Vagina (tissue), 2 donors: ENCODE measurements at regions not wholly inside any gene's neighbourhood (a gene's known extent, or its start where the extent isn't known, plus 50 kb on each side); places are given as distances from the start of the nearest gene placed in this dataset.

ENCODE experiments used
- DNase-seq, 2 donors: peaks; one replicate each; pipeline ENCODE4 v3.0.0-alpha.2; 2017; ENCODE audit errors: extremely low spot score in 2 of 2
- H3K27ac ChIP-seq: fragments of 200-600 bp; sonication (generic); one replicate; pipeline ENCODE4 v1.5.1; 2019
- H3K27me3 ChIP-seq: fragments of 200-600 bp; sonication (generic); one replicate; pipeline ENCODE4 v1.5.1; 2019
- H3K36me3 ChIP-seq, 2 donors: fragments of 200-600 bp; sonication (generic); one replicate each; pipeline ENCODE4 v1.5.1; 2017 to 2019
- H3K4me1 ChIP-seq: fragments of 200-600 bp; sonication (generic); one replicate; pipeline ENCODE4 v1.5.1; 2019
- H3K4me3 ChIP-seq, 2 donors: fragments of 200-600 bp; sonication (generic); 1 replicate in 1 of 2; 2 replicates in 1 of 2; pipeline ENCODE4 v1.5.1; 2016 to 2019
- H3K9me3 ChIP-seq: fragments of 200-600 bp; sonication (generic); one replicate; pipeline ENCODE4 v1.5.1; 2019
- POLR2A ChIP-seq, 2 donors: fragments of 450-650 bp; IDR thresholded peaks; one replicate each; pipeline ENCODE4 v1.6.1; 2017; ENCODE audit warnings: antibody characterized with exemption in 2 of 2, mild to moderate bottlenecking in 2 of 2, moderate library complexity in 2 of 2
- POLR2AphosphoS5 ChIP-seq, 2 donors: sonication (generic); formaldehyde crosslinking; IDR thresholded peaks; one replicate each; pipeline ENCODE4 v1.9.0; 2017; ENCODE audit warnings: antibody characterized with exemption in 2 of 2, mild to moderate bottlenecking in 2 of 2, low read depth in 1 of 2; ENCODE audit not compliant: insufficient read depth in 1 of 2
- intact Hi-C: fragments of 100-400 bp; cut with DNase I; formaldehyde crosslinking; loops from one replicate; pipeline ENCODE4 v1.15.1; 2023
- TF ChIP-seq, protein P1 (sequence below), 3 experiments: fragments of 450-650 bp in 2 of 3; fragments of 200-600 bp in 1 of 3; sonication (generic) in 1 of 3; IDR thresholded peaks; one replicate each; pipeline ENCODE4 v1.5.1; 2017 to 2019; ENCODE audit warnings: antibody characterized with exemption in 3 of 3, mild to moderate bottlenecking in 2 of 3, moderate library complexity in 2 of 3

DNA sequence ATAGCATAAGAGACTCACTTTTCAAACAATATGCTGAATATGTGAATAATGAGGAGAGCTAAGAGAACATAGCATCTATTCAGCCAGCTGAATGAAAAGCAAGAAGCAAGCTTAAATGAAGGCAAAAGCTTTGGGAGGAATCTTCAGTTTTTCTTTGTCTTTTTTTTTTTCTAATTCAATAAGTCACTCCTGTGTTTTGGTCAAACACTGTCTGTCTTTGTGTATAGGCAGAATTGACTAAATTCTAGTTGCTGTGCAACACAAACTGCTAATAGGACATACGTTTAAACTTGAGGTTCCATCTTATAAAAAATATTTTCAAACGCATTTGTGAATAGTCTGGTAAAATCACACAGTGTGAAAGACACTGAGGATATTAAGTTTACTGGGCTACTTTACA lies 156.9 kb upstream of the KCNN2 start:
- H3K27me3 ChIP-seq: no peaks in the 10 kb centered on the region
- no peak for DNase-seq
- no peaks in the 10 kb centered on the region for H3K36me3 ChIP-seq
- TF ChIP-seq POLR2A (IDR thresholded peaks at IDR 0.05): no peak
- TF ChIP-seq, protein P1, sequence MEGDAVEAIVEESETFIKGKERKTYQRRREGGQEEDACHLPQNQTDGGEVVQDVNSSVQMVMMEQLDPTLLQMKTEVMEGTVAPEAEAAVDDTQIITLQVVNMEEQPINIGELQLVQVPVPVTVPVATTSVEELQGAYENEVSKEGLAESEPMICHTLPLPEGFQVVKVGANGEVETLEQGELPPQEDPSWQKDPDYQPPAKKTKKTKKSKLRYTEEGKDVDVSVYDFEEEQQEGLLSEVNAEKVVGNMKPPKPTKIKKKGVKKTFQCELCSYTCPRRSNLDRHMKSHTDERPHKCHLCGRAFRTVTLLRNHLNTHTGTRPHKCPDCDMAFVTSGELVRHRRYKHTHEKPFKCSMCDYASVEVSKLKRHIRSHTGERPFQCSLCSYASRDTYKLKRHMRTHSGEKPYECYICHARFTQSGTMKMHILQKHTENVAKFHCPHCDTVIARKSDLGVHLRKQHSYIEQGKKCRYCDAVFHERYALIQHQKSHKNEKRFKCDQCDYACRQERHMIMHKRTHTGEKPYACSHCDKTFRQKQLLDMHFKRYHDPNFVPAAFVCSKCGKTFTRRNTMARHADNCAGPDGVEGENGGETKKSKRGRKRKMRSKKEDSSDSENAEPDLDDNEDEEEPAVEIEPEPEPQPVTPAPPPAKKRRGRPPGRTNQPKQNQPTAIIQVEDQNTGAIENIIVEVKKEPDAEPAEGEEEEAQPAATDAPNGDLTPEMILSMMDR (IDR thresholded peaks at IDR 0.05): no peak
- no peak for TF ChIP-seq POLR2AphosphoS5 (IDR thresholded peaks at IDR 0.05; ENCODE audit: insufficient read depth in 1 of 2, low read depth in 1 of 2)
- H3K4me3 ChIP-seq: no peak overlapping the region
- no peak overlapping the region for H3K27ac ChIP-seq
- intact Hi-C loops: no loop called here
- H3K4me1 ChIP-seq: no peaks in the 10 kb centered on the region
- H3K9me3 ChIP-seq: no peaks in the 10 kb centered on the region

DNA sequence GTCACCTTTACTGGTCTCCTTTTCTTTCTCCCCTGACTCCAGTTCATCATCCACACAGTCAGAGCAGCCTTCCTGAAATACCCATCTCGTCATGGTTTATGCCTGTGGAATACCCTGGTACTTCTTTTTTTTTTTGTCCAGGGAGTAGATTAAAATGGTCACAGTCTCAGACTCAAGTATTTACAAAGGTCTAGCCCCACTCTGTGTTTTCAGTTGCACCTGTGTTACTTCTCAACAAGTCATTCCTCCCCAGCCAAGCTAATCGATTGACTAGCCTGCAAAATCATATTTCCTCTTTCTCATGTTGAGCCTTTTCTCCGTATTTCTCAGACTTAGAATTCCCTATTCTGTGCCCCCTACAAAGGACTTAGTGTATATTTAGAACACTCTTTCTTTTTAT lies 155.2 kb upstream of the KCNN2 start:
- Histone ChIP-seq H3K36me3 (no peaks in the 10 kb centered on the region), H3K4me1 (no peaks in the 10 kb centered on the region), H3K27ac (no peak overlapping the region), H3K9me3 (no peaks in the 10 kb centered on the region), H3K4me3 (no peak overlapping the region), H3K27me3 (no peaks in the 10 kb centered on the region)
- no peak for TF ChIP-seq POLR2AphosphoS5 (IDR thresholded peaks at IDR 0.05; ENCODE audit: insufficient read depth in 1 of 2, low read depth in 1 of 2)
- TF ChIP-seq, protein P1 (IDR thresholded peaks at IDR 0.05): no peak
- no peak for TF ChIP-seq POLR2A (IDR thresholded peaks at IDR 0.05)
- intact Hi-C loops: no loop called here
- no peak for DNase-seq

DNA sequence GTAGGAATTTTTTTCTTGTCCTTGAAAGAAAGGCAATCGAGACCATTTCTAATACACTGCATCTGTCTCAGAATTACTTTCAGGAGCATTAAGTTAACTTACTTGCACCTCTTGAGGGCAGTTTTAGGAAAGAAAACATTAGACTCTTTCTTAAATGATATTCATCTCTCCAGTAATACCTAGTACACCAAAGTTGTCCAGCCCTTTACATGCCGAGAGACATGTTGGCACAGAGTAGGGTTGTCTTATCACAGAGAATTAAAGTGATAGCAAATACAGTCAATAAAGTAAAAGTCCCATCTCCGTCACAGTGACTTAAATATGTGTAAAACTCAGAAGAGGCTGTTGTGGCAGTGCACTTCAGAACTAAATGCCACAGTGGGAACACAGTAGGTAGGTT lies 154.3 kb upstream of the KCNN2 start:
- no peaks in the 10 kb centered on the region for H3K27me3 ChIP-seq
- no peaks in the 10 kb centered on the region for H3K9me3 ChIP-seq
- intact Hi-C loops: no loop called here
- H3K27ac ChIP-seq: no peak overlapping the region
- H3K4me3 ChIP-seq: no peak overlapping the region
- TF ChIP-seq POLR2AphosphoS5 (IDR thresholded peaks at IDR 0.05; ENCODE audit: insufficient read depth in 1 of 2, low read depth in 1 of 2): no peak
- TF ChIP-seq, protein P1 (IDR thresholded peaks at IDR 0.05): no peak
- TF ChIP-seq POLR2A (IDR thresholded peaks at IDR 0.05): no peak
- no peaks in the 10 kb centered on the region for H3K36me3 ChIP-seq
- H3K4me1 ChIP-seq: no peaks in the 10 kb centered on the region
- no peak for DNase-seq

DNA sequence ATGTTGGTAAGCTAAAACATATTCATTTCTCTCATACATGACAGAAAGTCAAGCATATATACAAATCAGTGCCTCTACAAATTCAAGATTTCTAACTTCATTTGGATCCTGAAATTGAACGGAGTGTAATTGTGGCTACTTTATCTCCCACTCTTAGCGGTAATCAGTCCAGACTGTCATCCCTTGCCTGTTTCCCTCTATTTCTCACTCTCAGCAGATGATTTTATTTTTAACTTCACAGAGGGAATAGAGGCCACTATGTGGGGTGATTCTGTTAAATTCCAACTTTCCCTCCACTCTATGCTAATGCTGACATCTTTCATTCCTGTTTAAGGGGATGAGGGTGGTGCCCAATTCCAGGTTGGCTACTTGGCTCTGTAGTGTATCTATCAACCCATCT lies 153.8 kb upstream of the KCNN2 start:
- intact Hi-C loops: no loop called here
- DNase-seq: no peak
- Histone ChIP-seq H3K27ac (no peak overlapping the region), H3K9me3 (no peaks in the 10 kb centered on the region), H3K36me3 (no peaks in the 10 kb centered on the region), H3K27me3 (no peaks in the 10 kb centered on the region), H3K4me1 (no peaks in the 10 kb centered on the region), H3K4me3 (no peak overlapping the region)
- TF ChIP-seq POLR2A (IDR thresholded peaks at IDR 0.05) (no peak), POLR2AphosphoS5 (IDR thresholded peaks at IDR 0.05; ENCODE audit: insufficient read depth in 1 of 2, low read depth in 1 of 2) (no peak)
- TF ChIP-seq, protein P1 (IDR thresholded peaks at IDR 0.05): no peak

DNA sequence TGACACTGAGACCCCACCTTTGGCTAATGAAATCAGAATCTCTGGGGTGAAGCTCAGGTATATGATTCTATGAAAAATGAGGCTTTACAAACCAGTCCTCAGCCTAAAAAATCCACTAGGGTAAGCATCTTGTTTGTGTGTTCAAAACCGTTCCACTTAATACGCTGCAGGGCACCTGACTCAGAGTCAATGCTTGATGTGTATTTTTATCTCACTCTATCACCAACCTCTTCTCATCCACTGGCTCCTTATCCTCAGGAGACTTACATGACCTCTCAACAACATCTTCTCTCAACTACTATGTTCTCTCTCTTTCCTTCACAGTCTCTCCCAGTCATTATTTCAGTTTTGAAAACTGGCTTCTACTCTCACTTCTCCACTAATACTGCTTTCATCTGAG lies 153.3 kb upstream of the KCNN2 start:
- Histone ChIP-seq H3K36me3 (no peaks in the 10 kb centered on the region), H3K4me1 (no peaks in the 10 kb centered on the region), H3K27me3 (no peaks in the 10 kb centered on the region), H3K27ac (no peak overlapping the region), H3K9me3 (no peaks in the 10 kb centered on the region), H3K4me3 (no peak overlapping the region)
- intact Hi-C loops: no loop called here
- no peak for DNase-seq
- TF ChIP-seq POLR2A (IDR thresholded peaks at IDR 0.05) (no peak), POLR2AphosphoS5 (IDR thresholded peaks at IDR 0.05; ENCODE audit: insufficient read depth in 1 of 2, low read depth in 1 of 2) (no peak)

DNA sequence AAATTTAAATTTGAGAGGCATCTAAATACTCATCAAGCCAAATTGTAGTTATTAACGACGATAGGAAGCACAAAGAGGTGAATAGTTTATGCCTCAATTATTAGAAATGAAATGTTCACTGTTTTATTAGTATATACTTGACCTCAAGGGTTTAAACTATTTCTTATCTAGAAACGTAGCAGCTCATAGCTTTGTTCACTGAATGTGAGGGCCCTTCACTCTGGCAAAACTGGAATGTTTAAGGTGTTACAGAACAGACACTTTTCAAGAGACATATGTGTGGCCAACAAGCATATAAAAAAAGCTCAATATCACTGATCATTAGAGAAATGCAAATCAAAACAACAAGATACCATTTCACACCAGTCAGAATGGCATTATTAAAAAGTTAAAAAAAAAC lies 151.2 kb upstream of the KCNN2 start:
- DNase-seq: no peak
- TF ChIP-seq, protein P1 (IDR thresholded peaks at IDR 0.05): no peak
- TF ChIP-seq POLR2AphosphoS5 (IDR thresholded peaks at IDR 0.05; ENCODE audit: insufficient read depth in 1 of 2, low read depth in 1 of 2) (no peak), POLR2A (IDR thresholded peaks at IDR 0.05) (no peak)

More for the DNA sequence above, 151.2 kb upstream of the KCNN2 start:
- Histone ChIP-seq H3K4me1 (no peaks in the 10 kb centered on the region), H3K4me3 (no peak overlapping the region), H3K27me3 (no peaks in the 10 kb centered on the region), H3K27ac (no peak overlapping the region), H3K9me3 (no peaks in the 10 kb centered on the region), H3K36me3 (no peaks in the 10 kb centered on the region)
- intact Hi-C loops: no loop called here
